RPMI8226 (cell line): ENCODE measurements at regions not wholly inside any gene's neighbourhood (a gene's known extent, or its start where the extent isn't known, plus 50 kb on each side); places are given as distances from the start of the nearest gene placed in this dataset.

Experiments used
- DNase-seq: peaks from one replicate; pipeline ENCODE4 v3.0.0-alpha.2; 2015

GRCh38 chr16:86430814-86431213, 79.5 kb upstream of the FOXF1 start:
- no peak for DNase-seq

- no peak for DNase-seq
These were observed 78.8 kb upstream of the FOXF1 start for GRCh38 chr16:86431540-86431939.

GRCh38 chr16:86432048-86432447, 78.3 kb upstream of the FOXF1 start:
- no peak for DNase-seq

GRCh38 chr16:86432691-86433090, 77.6 kb upstream of the FOXF1 start:
- no peak for DNase-seq

- DNase-seq: no peak
These were observed 73.7 kb upstream of the FOXF1 start for GRCh38 chr16:86436466-86437185.

- no peak for DNase-seq
These were observed 73.0 kb upstream of the FOXF1 start for GRCh38 chr16:86437348-86437747.

GRCh38 chr16:86442703-86443102, 67.6 kb upstream of the FOXF1 start:
- no peak for DNase-seq

- DNase-seq: no peak
These were observed 66.7 kb upstream of the FOXF1 start for GRCh38 chr16:86443508-86444147.

GRCh38 chr16:86444261-86444660, 66.1 kb upstream of the FOXF1 start:
- no peak for DNase-seq

- no peak for DNase-seq
These were observed 65.7 kb upstream of the FOXF1 start for GRCh38 chr16:86444661-86445060.

- DNase-seq: no peak
These were observed 64.0 kb upstream of the FOXF1 start for GRCh38 chr16:86446279-86446678.

GRCh38 chr16:86447228-86447627, 63.1 kb upstream of the FOXF1 start:
- no peak for DNase-seq

GRCh38 chr16:86448306-86448890, 61.9 kb upstream of the FOXF1 start:
- DNase-seq: no peak

GRCh38 chr16:86449446-86450095, 60.8 kb upstream of the FOXF1 start:
- DNase-seq: no peak

- DNase-seq: no peak
These were observed 59.6 kb upstream of the FOXF1 start for GRCh38 chr16:86450691-86451090.

- DNase-seq: no peak
These were observed 57.9 kb upstream of the FOXF1 start for GRCh38 chr16:86452451-86452850.

GRCh38 chr16:86455116-86455515, 55.2 kb upstream of the FOXF1 start:
- no peak for DNase-seq

- no peak for DNase-seq
These were observed 54.7 kb upstream of the FOXF1 start for GRCh38 chr16:86455640-86456039.

- no peak for DNase-seq
These were observed 52.7 kb upstream of the FOXF1 start for GRCh38 chr16:86457501-86458148.

- no peak for DNase-seq
These were observed 52.1 kb upstream of the FOXF1 start for GRCh38 chr16:86458149-86458777.

- no peak for DNase-seq
These were observed 51.1 kb upstream of the FOXF1 start for GRCh38 chr16:86459266-86459665.
